Breast epithelium (tissue), 3 donors: ENCODE measurements at regions not wholly inside any gene's neighbourhood (a gene's known extent, or its start where the extent isn't known, plus 50 kb on each side); places are given as distances from the start of the nearest gene placed in this dataset.

Experiments
- POLR2A ChIP-seq: fragments of 450-650 bp; IDR thresholded peaks from one replicate; pipeline ENCODE4 v1.6.1; 2016; ENCODE audit warnings: antibody characterized with exemption, mild to moderate bottlenecking, moderate library complexity
- POLR2AphosphoS5 ChIP-seq, 3 donors: sonication (generic); formaldehyde crosslinking; IDR thresholded peaks; one replicate each; pipeline ENCODE4 v1.6.1; 2017; ENCODE audit warnings: antibody characterized with exemption in 3 of 3
- TF ChIP-seq, protein P1 (sequence below), 3 donors: fragments of 450-650 bp; IDR thresholded peaks; one replicate each; pipeline ENCODE4 v1.5.1; 2016 to 2017; ENCODE audit warnings: antibody characterized with exemption in 3 of 3, mild to moderate bottlenecking in 3 of 3, moderate library complexity in 3 of 3

DNA sequence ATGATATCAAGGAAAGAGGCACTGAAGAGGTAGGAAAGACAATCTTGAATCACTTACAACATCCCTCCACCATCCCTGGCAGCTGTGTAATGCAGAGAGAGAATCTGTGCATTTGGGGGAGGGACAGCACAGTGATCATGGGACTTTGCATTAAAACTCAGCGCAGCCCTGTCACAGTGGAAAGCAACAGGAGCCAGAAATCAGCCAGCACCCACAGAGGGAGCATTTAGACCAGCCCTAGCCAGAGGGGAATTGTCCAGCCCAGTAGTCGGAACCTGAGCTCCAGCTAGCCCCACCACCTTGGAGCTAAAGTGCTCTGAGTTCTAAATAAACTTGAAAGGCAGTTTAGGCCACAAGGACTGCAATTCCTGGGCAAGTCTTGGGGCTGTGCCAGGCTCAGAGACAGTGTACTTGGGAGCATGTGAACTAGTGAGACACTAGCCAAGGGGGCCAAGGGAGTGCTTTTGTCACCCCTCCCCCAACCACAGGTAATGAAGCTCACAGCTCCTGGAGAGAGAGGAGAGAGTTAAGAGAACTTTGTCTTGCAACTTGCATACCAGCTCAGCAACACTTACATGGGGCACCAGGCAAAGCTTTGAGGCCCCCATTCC, 83.9 kb upstream of the FAM241A start:
- TF ChIP-seq POLR2A: no peak
- TF ChIP-seq, protein P1, sequence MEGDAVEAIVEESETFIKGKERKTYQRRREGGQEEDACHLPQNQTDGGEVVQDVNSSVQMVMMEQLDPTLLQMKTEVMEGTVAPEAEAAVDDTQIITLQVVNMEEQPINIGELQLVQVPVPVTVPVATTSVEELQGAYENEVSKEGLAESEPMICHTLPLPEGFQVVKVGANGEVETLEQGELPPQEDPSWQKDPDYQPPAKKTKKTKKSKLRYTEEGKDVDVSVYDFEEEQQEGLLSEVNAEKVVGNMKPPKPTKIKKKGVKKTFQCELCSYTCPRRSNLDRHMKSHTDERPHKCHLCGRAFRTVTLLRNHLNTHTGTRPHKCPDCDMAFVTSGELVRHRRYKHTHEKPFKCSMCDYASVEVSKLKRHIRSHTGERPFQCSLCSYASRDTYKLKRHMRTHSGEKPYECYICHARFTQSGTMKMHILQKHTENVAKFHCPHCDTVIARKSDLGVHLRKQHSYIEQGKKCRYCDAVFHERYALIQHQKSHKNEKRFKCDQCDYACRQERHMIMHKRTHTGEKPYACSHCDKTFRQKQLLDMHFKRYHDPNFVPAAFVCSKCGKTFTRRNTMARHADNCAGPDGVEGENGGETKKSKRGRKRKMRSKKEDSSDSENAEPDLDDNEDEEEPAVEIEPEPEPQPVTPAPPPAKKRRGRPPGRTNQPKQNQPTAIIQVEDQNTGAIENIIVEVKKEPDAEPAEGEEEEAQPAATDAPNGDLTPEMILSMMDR (IDR thresholded peaks at IDR 0.05): no peak
- no peak for TF ChIP-seq POLR2AphosphoS5 (IDR thresholded peaks at IDR 0.05)
